Smooth muscle cell (in vitro differentiated cells): ENCODE measurements at regions not wholly inside any gene's neighbourhood (a gene's known extent, or its start where the extent isn't known, plus 50 kb on each side); places are given as distances from the start of the nearest gene placed in this dataset.

Experiments
- DNase-seq: peaks from one replicate; lab custom pipeline; 2025; ENCODE audit not compliant: unreplicated experiment; lab: John Stamatoyannopoulos, UW
- H2AFZ ChIP-seq: fragments of 200-600 bp; sonication (generic); 2 replicates; pipeline ENCODE4 v1.6.0; 2016; ENCODE audit warnings: antibody characterized with exemption, low read depth, mild to moderate bottlenecking
- H3F3A ChIP-seq: fragments of 200-600 bp; sonication (generic); 2 replicates; pipeline ENCODE4 v1.6.0; 2017; ENCODE audit warnings: antibody characterized with exemption, low read depth
- H3K27ac ChIP-seq: fragments of 200-600 bp; sonication (generic); 2 replicates; pipeline ENCODE4 v1.5.1; 2016; ENCODE audit warnings: low read depth, mild to moderate bottlenecking
- H3K27me3 ChIP-seq: fragments of 200-600 bp; sonication (generic); 2 replicates; pipeline ENCODE4 v1.6.1; 2016; ENCODE audit warnings: low read depth, mild to moderate bottlenecking
- H3K36me3 ChIP-seq: fragments of 200-600 bp; sonication (generic); 2 replicates; pipeline ENCODE4 v1.5.1; 2016; ENCODE audit warnings: low read depth
- H3K4me1 ChIP-seq: fragments of 200-600 bp; sonication (generic); 2 replicates; pipeline ENCODE4 v1.5.1; 2016; ENCODE audit warnings: low read depth
- H3K4me2 ChIP-seq: fragments of 200-600 bp; sonication (generic); 2 replicates; pipeline ENCODE4 v1.6.0; 2016; ENCODE audit warnings: mild to moderate bottlenecking
- H3K4me3 ChIP-seq: fragments of 200-600 bp; sonication (generic); 2 replicates; pipeline ENCODE4 v1.5.1; 2016; ENCODE audit warnings: mild to moderate bottlenecking
- H3K79me2 ChIP-seq: fragments of 200-600 bp; sonication (generic); 2 replicates; pipeline ENCODE4 v1.6.0; 2016; ENCODE audit warnings: low read depth, mild to moderate bottlenecking
- H3K9ac ChIP-seq: fragments of 200-600 bp; sonication (generic); 2 replicates; pipeline ENCODE4 v1.6.0; 2016; ENCODE audit warnings: low read depth
- H3K9me3 ChIP-seq: fragments of 200-600 bp; sonication (generic); replicated peaks from 2 replicates; pipeline ENCODE4 v1.5.1; 2016; ENCODE audit warnings: low read depth
- H4K20me1 ChIP-seq: fragments of 200-600 bp; sonication (generic); 2 replicates; pipeline ENCODE4 v1.6.0; 2016; ENCODE audit warnings: low read depth
- WGBS: methylation state at CpG from one replicate; pipeline ENCODE4 v1.1.7; 2016; ENCODE audit warnings: low lambda C conversion rate; 5-methylcytosine and 5-hydroxymethylcytosine counted together
- TF ChIP-seq, protein P1 (sequence below): fragments of 200-600 bp; sonication (generic); IDR thresholded peaks from 2 replicates; pipeline ENCODE4 v1.5.1; 2017; ENCODE audit warnings: borderline replicate concordance, mild to moderate bottlenecking, antibody characterized with exemption; ENCODE audit not compliant: insufficient read depth, poor library complexity, severe bottlenecking

DNA sequence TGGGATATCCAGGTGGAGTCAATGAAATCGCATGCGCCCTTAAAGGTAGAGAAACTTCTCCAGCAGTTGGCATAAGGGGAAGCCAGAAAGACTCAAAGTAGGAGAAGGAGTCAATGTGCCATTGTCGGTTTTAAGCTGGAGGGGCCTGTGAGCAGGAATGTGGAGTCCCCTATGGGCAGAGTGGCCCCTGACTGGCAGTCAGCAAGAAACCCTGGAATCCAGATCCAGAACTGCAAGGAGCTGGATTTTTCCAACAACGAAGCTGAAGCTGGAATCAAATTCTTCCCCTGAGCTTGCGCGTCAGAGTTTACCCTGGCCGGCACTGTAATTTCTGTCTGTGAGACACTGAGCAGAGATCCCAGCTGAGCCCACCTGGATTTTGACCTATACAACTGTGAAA is 315.0 kb downstream of the DHX35 start:
- Histone ChIP-seq H2AFZ (no peak overlapping the region), H3K36me3 (no peaks in the 10 kb centered on the region), H4K20me1 (no peaks in the 10 kb centered on the region), H3K4me3 (no peak overlapping the region), H3K4me2 (no peak overlapping the region), H3K4me1 (no peaks in the 10 kb centered on the region), H3K9me3 (no peaks in the 10 kb centered on the region), H3K9ac (no peak overlapping the region), H3F3A (no peaks in the 10 kb centered on the region), H3K79me2 (no peaks in the 10 kb centered on the region), H3K27me3 (peaks cover 4% of the 10 kb centered on the region), H3K27ac (no peak overlapping the region)
- 86% methylated on average over 7 of the region's 7 CpGs for WGBS
- DNase-seq, result no peak
- TF ChIP-seq, protein P1, sequence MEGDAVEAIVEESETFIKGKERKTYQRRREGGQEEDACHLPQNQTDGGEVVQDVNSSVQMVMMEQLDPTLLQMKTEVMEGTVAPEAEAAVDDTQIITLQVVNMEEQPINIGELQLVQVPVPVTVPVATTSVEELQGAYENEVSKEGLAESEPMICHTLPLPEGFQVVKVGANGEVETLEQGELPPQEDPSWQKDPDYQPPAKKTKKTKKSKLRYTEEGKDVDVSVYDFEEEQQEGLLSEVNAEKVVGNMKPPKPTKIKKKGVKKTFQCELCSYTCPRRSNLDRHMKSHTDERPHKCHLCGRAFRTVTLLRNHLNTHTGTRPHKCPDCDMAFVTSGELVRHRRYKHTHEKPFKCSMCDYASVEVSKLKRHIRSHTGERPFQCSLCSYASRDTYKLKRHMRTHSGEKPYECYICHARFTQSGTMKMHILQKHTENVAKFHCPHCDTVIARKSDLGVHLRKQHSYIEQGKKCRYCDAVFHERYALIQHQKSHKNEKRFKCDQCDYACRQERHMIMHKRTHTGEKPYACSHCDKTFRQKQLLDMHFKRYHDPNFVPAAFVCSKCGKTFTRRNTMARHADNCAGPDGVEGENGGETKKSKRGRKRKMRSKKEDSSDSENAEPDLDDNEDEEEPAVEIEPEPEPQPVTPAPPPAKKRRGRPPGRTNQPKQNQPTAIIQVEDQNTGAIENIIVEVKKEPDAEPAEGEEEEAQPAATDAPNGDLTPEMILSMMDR, result no peak

- H3K27me3 ChIP-seq, result no peaks in the 10 kb centered on the region
- H3K9ac ChIP-seq, result no peak overlapping the region
- no peaks in the 10 kb centered on the region for H4K20me1 ChIP-seq
- H3K4me3 ChIP-seq, result no peak overlapping the region
- no peaks in the 10 kb centered on the region for H3K9me3 ChIP-seq
- H3K79me2 ChIP-seq, result no peaks in the 10 kb centered on the region
- H3K36me3 ChIP-seq, result no peaks in the 10 kb centered on the region
- DNase-seq, result peak; percentile 13
- peak overlapping the region; percentile 69 for H3K4me2 ChIP-seq
- WGBS, result 11% methylated on average over 10 of the region's 10 CpGs
- H3F3A ChIP-seq, result peaks cover 5% of the 10 kb centered on the region
- H2AFZ ChIP-seq, result peak overlapping the region; percentile 55
- TF ChIP-seq, protein P1, result no peak
- peak overlapping the region; percentile 32 for H3K27ac ChIP-seq
- peaks cover 16% of the 10 kb centered on the region for H3K4me1 ChIP-seq
These were observed 308.9 kb downstream of the DHX35 start for GRCh38 chr20:39270837-39271604.

GRCh38 chr20:39269493-39270217 is 307.5 kb downstream of the DHX35 start:
- peaks cover 5% of the 10 kb centered on the region for H3F3A ChIP-seq
- no peaks in the 10 kb centered on the region for H3K36me3 ChIP-seq
- DNase-seq, result no peak
- no peak overlapping the region for H3K4me2 ChIP-seq
- no peaks in the 10 kb centered on the region for H4K20me1 ChIP-seq
- peaks cover 16% of the 10 kb centered on the region for H3K4me1 ChIP-seq
- H3K9me3 ChIP-seq, result no peaks in the 10 kb centered on the region
- H3K27me3 ChIP-seq, result no peaks in the 10 kb centered on the region
- 26% methylated on average over 1 of the region's 1 CpG for WGBS
- H3K4me3 ChIP-seq, result no peak overlapping the region
- no peak overlapping the region for H2AFZ ChIP-seq
- H3K9ac ChIP-seq, result no peak overlapping the region
- H3K27ac ChIP-seq, result no peak overlapping the region
- no peaks in the 10 kb centered on the region for H3K79me2 ChIP-seq
- TF ChIP-seq, protein P1, result no peak
